Right lobe of liver (tissue), 6 donors: ENCODE measurements at regions not wholly inside any gene's neighbourhood (a gene's known extent, or its start where the extent isn't known, plus 50 kb on each side); places are given as distances from the start of the nearest gene placed in this dataset.

Source experiments
- ATAC-seq, 4 donors: fragments of 200-7000 bp; cut with Tn5 transposase; one replicate each; pipeline ENCODE4 v1.9.1; 2020; ENCODE audit warnings: mild to moderate bottlenecking in 4 of 4, moderate library complexity in 4 of 4
- DNase-seq, 3 donors: peaks; one replicate each; pipeline ENCODE4 v3.0.0-alpha.2; 2020
- H3K27ac ChIP-seq, 3 donors: fragments of 200-600 bp; one replicate each; pipeline ENCODE4 v1.8.0; 2022
- H3K27me3 ChIP-seq, 2 donors: fragments of 200-600 bp; one replicate each; pipeline ENCODE4 v1.8.0; 2022
- H3K36me3 ChIP-seq, 4 donors: fragments of 200-600 bp; sonication (generic) in 1 of 4; one replicate each; pipeline versions ENCODE4 v1.5.1 to v1.8.0; 2017 to 2022; ENCODE audit warnings: control low read depth in 1 of 4
- H3K4me1 ChIP-seq, 4 donors: fragments of 200-600 bp; sonication (generic) in 1 of 4; one replicate each; pipeline versions ENCODE4 v1.5.1 to v1.8.0; 2017 to 2022; ENCODE audit warnings: control low read depth in 1 of 4
- H3K4me3 ChIP-seq, 3 donors: fragments of 200-600 bp; one replicate each; pipeline ENCODE4 v1.8.0; 2022
- H3K9me3 ChIP-seq, 4 donors: fragments of 200-600 bp; sonication (generic) in 1 of 4; one replicate each; pipeline versions ENCODE4 v1.5.1 to v1.8.0; 2017 to 2022; ENCODE audit warnings: control low read depth in 1 of 4
- CTCF ChIP-seq, 4 donors: fragments of 200-600 bp in 3 of 4; fragments of 450-650 bp in 1 of 4; IDR thresholded peaks; one replicate each; pipeline versions ENCODE4 v1.5.1 to v1.8.0; 2016 to 2022; ENCODE audit warnings: antibody characterized with exemption in 4 of 4, mild to moderate bottlenecking in 2 of 4
- POLR2A ChIP-seq: fragments of 450-650 bp; IDR thresholded peaks from one replicate; pipeline ENCODE4 v1.6.1; 2017; ENCODE audit warnings: antibody characterized with exemption, mild to moderate bottlenecking
- WGBS: methylation state at CpG from one replicate; pipeline ENCODE4 v1.1.6; 2018; ENCODE audit warnings: low coverage, low lambda C conversion rate; ENCODE audit not compliant: insufficient coverage; ENCODE audit errors: missing lambda C conversion rate; 5-methylcytosine and 5-hydroxymethylcytosine counted together
- intact Hi-C, 2 donors: fragments of 100-400 bp; cut with DNase I; formaldehyde crosslinking; loops; one replicate each; pipeline versions ENCODE4 v1.11.2 to v1.14.1; 2022
- donor health status: DM: no; HTN: yes; CAD: no.
- donor health status: DM: no; HTN: no; CAD: no.
- donor health status: DM: no; HTN: no; CAD: no.
- donor health status: DM: no; HTN: yes; CAD: no.
- donor health status: DM: no; HTN: yes; CAD: no.

GRCh38 chr13:44206434-44206833, 167.2 kb upstream of the SERP2 start:
- intact Hi-C loops = no loop called here
- H3K4me3 ChIP-seq = no peak overlapping the region

GRCh38 chr13:44207476-44207875, 166.1 kb upstream of the SERP2 start:
- Histone ChIP-seq H3K36me3 (no peaks in the 10 kb centered on the region), H3K27me3 (no peaks in the 10 kb centered on the region), H3K9me3 (no peaks in the 10 kb centered on the region), H3K4me1 (peaks cover 0 to 18% (median 3%) of the 10 kb centered on the region in 4 donors), H3K27ac (no peak overlapping the region), H3K4me3 (no peak overlapping the region)
- ATAC-seq (no peak), DNase-seq (no peak)
- intact Hi-C loops = no loop called here
- TF ChIP-seq CTCF (IDR thresholded peaks at IDR 0.05) = no peak
- no peak for TF ChIP-seq POLR2A
- 83% methylated on average over 2 of the region's 2 CpGs for WGBS

More at GRCh38 chr13:44206434-44206833, 167.2 kb upstream of the SERP2 start:
- Histone ChIP-seq H3K36me3 (no peaks in the 10 kb centered on the region), H3K4me1 (peaks cover 0 to 16% (median 3%) of the 10 kb centered on the region in 4 donors), H3K27ac (no peak overlapping the region), H3K9me3 (no peaks in the 10 kb centered on the region), H3K27me3 (no peaks in the 10 kb centered on the region)
- TF ChIP-seq POLR2A = no peak
- no peak for TF ChIP-seq CTCF (IDR thresholded peaks at IDR 0.05)
- DNase-seq (no peak), ATAC-seq (no peak)
- WGBS = no CpG with 5 or more reads among the region's 3 CpGs

- Histone ChIP-seq H3K27ac (no peak overlapping the region), H3K36me3 (no peaks in the 10 kb centered on the region), H3K9me3 (no peaks in the 10 kb centered on the region), H3K4me3 (no peak overlapping the region), H3K4me1 (peaks cover 0 to 18% (median 3%) of the 10 kb centered on the region in 4 donors), H3K27me3 (no peaks in the 10 kb centered on the region)
- DNase-seq = no peak
- WGBS = 18% methylated on average over 2 of the region's 2 CpGs
- intact Hi-C loops = no loop called here
- no peak for TF ChIP-seq POLR2A
- no peak for TF ChIP-seq CTCF (IDR thresholded peaks at IDR 0.05)
- peak in 3 of 4 donors; percentile 55 to 86 (median 55) for ATAC-seq
Measured at GRCh38 chr13:44210525-44210924, 163.1 kb upstream of the SERP2 start.

GRCh38 chr13:44211286-44211685, 162.3 kb upstream of the SERP2 start:
- H3K27ac ChIP-seq = no peak overlapping the region
- H3K4me3 ChIP-seq = no peak overlapping the region
- H3K36me3 ChIP-seq = no peaks in the 10 kb centered on the region
- intact Hi-C loops = no loop called here
- H3K4me1 ChIP-seq = peaks cover 0 to 18% (median 3%) of the 10 kb centered on the region in 4 donors
- H3K27me3 ChIP-seq = no peaks in the 10 kb centered on the region
- no peak for DNase-seq
- ATAC-seq = peak in 1 of 4 donors; percentile 9
- WGBS = 61% methylated on average over 4 of the region's 4 CpGs
- H3K9me3 ChIP-seq = no peaks in the 10 kb centered on the region
- TF ChIP-seq POLR2A (no peak), CTCF (IDR thresholded peaks at IDR 0.05) (no peak)
